Heart left ventricle (tissue), 16 donors: ENCODE measurements at regions not wholly inside any gene's neighbourhood (a gene's known extent, or its start where the extent isn't known, plus 50 kb on each side); places are given as distances from the start of the nearest gene placed in this dataset.

ENCODE experiments used
- ATAC-seq, 4 donors: fragments of 200-7000 bp; cut with Tn5 transposase; one replicate each; pipeline ENCODE4 v1.9.1; 2020 to 2022; ENCODE audit warnings: moderate library complexity in 4 of 4, mild to moderate bottlenecking in 3 of 4, moderate number of reproducible peaks in 1 of 4
- DNase-seq, 5 donors: peaks; one replicate each; pipeline ENCODE4 v3.0.0-alpha.2; 2020
- H3K27ac ChIP-seq, 12 donors: fragments of 200-600 bp; sonication (generic) in 4 of 12; one replicate each; pipeline versions ENCODE4 v1.5.0 to v1.8.0; 2016 to 2022; ENCODE audit warnings: mild to moderate bottlenecking in 2 of 12
- H3K27me3 ChIP-seq, 9 donors: fragments of 200-600 bp; sonication (generic) in 2 of 9; one replicate each; pipeline versions ENCODE4 v1.5.1 to v1.8.0; 2016 to 2022; ENCODE audit warnings: mild to moderate bottlenecking in 3 of 9
- H3K36me3 ChIP-seq, 9 donors: fragments of 200-600 bp; sonication (generic) in 2 of 9; one replicate each; pipeline versions ENCODE4 v1.5.0 to v1.8.0; 2018 to 2022; ENCODE audit warnings: mild to moderate bottlenecking in 2 of 9
- H3K4me1 ChIP-seq, 12 donors: fragments of 200-600 bp; sonication (generic) in 4 of 12; one replicate each; pipeline versions ENCODE4 v1.5.0 to v1.8.0; 2016 to 2022; ENCODE audit warnings: mild to moderate bottlenecking in 3 of 12
- H3K4me3 ChIP-seq, 12 donors: fragments of 200-600 bp; sonication (generic) in 4 of 12; one replicate each; pipeline versions ENCODE4 v1.5.0 to v1.8.0; 2017 to 2022; ENCODE audit warnings: mild to moderate bottlenecking in 9 of 12, moderate library complexity in 4 of 12
- H3K9me3 ChIP-seq, 12 donors: fragments of 200-600 bp; sonication (generic) in 4 of 12; one replicate each; pipeline versions ENCODE4 v1.5.0 to v1.8.0; 2016 to 2022; ENCODE audit warnings: mild to moderate bottlenecking in 1 of 12
- CTCF ChIP-seq, 12 donors: fragments of 200-600 bp; sonication (generic) in 4 of 12; IDR thresholded peaks; one replicate each; pipeline versions ENCODE4 v1.5.0 to v1.8.0; 2018 to 2022; ENCODE audit warnings: antibody characterized with exemption in 12 of 12, mild to moderate bottlenecking in 5 of 12
- POLR2A ChIP-seq, 2 donors: fragments of 450-650 bp; IDR thresholded peaks; one replicate each; pipeline ENCODE4 v1.6.1; 2017; ENCODE audit warnings: antibody characterized with exemption in 2 of 2, mild to moderate bottlenecking in 2 of 2, moderate library complexity in 2 of 2
- WGBS, 4 donors: extraction: QIAGEN DNeasy Blood & Tissue Kit in 2 of 4; methylation state at CpG; one replicate each; pipeline versions ENCODE4 v1.1.5 to v1.1.7; 2013 to 2018; 5-methylcytosine and 5-hydroxymethylcytosine counted together
- intact Hi-C, 10 donors: fragments of 100-400 bp; cut with DNase I; formaldehyde crosslinking; loops; one replicate each; pipeline versions ENCODE4 v1.11.1 to v1.14.2; 2022
- donor health status: ischemic (EF 13 %, LVEDD 7.1; RV severe dilation, severe dysfunction).
- donor health status: healthy with polysubstance abuse.
- donor health status: DM: no; HTN: yes; CAD: no.
- donor health status: DM: no; HTN: no; CAD: no.
- donor health status: ischemic (EF 25% LVEDD 6.9; RV normal size, moderate dysfunction).
- donor health status: ischemic (EF 25% LVEDD 5.7; RV mildly dilated, moderate dysfunction).
- donor health status: healthy.
- donor health status: DM: yes; HTN: yes; CAD: no.
- donor health status: ischemic (EF 35%, LVEDD 5.7; RV mildly dilated, moderate dysfunction).
- donor health status: nonischemic (EF 11% LVEDD 7.7; RV severe dilation, severe dysfunction).
- donor health status: DM: yes; HTN: yes; CAD: no.
- donor health status: PGD.
- donor health status: ischemic (EF 29% LVEDD 5.4; RV normal size, mild dysfunction).
- donor health status: nonischemic (EF 23%, LVEDD 6.1; RV moderate dilation, normal function).

GRCh38 chr5:159640446-159640845, 275.8 kb upstream of the ADRA1B start:
- 81 to 92% (median 84%) methylated on average over 5 of the region's 5 CpGs for WGBS, 4 donors
- TF ChIP-seq POLR2A (IDR thresholded peaks at IDR 0.05) = no peak
- no peak for TF ChIP-seq CTCF (IDR thresholded peaks at IDR 0.05)
- Histone ChIP-seq H3K9me3 (peaks cover 0 to 5% (median 0%) of the 10 kb centered on the region in 12 donors), H3K27ac (no peak overlapping the region), H3K4me3 (no peak overlapping the region), H3K27me3 (no peaks in the 10 kb centered on the region), H3K4me1 (peaks cover 0 to 19% (median 0%) of the 10 kb centered on the region in 12 donors), H3K36me3 (no peaks in the 10 kb centered on the region)
- DNase-seq (no peak), ATAC-seq (no peak)
- intact Hi-C loops = loop anchor here in 3 of 10 donors (5.0 to 10.0 kb wide), 2 partner anchors 33 to 274 kb away; partner anchors contain the start of gene ADRA1B (in 1 of the 3)

GRCh38 chr5:159640921-159641320, 275.4 kb upstream of the ADRA1B start:
- TF ChIP-seq CTCF (IDR thresholded peaks at IDR 0.05) (no peak), POLR2A (IDR thresholded peaks at IDR 0.05) (no peak)
- 91 to 95% (median 94%) methylated on average over 5 of the region's 5 CpGs for WGBS, 4 donors
- no peak overlapping the region for H3K27ac ChIP-seq
- DNase-seq = no peak
- intact Hi-C loops = loop anchor here in 3 of 10 donors (5.0 to 10.0 kb wide), 2 partner anchors 34 to 274 kb away; partner anchors contain the start of gene ADRA1B (in 1 of the 3)
- H3K9me3 ChIP-seq = peaks cover 0 to 5% (median 0%) of the 10 kb centered on the region in 12 donors
- no peak for ATAC-seq
- no peaks in the 10 kb centered on the region for H3K36me3 ChIP-seq
- no peak overlapping the region for H3K4me3 ChIP-seq
- H3K4me1 ChIP-seq = peaks cover 0 to 19% (median 0%) of the 10 kb centered on the region in 12 donors
- no peaks in the 10 kb centered on the region for H3K27me3 ChIP-seq

GRCh38 chr5:159641371-159642039, 274.8 kb upstream of the ADRA1B start:
- peaks cover 0 to 5% (median 0%) of the 10 kb centered on the region in 12 donors for H3K9me3 ChIP-seq
- H3K36me3 ChIP-seq = no peaks in the 10 kb centered on the region
- no peaks in the 10 kb centered on the region for H3K27me3 ChIP-seq
- 62 to 72% (median 65%) methylated on average over 7 of the region's 7 CpGs for WGBS, 4 donors
- H3K4me3 ChIP-seq = no peak overlapping the region
- TF ChIP-seq CTCF (IDR thresholded peaks at IDR 0.05) (no peak), POLR2A (IDR thresholded peaks at IDR 0.05) (no peak)
- intact Hi-C loops = loop anchor here in 3 of 10 donors (5.0 to 10.0 kb wide), 2 partner anchors 34 to 273 kb away; partner anchors contain the start of gene ADRA1B (in 1 of the 3)
- DNase-seq = peak in 4 of 5 donors; percentile 16 to 69 (median 43)
- H3K4me1 ChIP-seq = peaks cover 0 to 19% (median 0%) of the 10 kb centered on the region in 12 donors
- ATAC-seq = peak; percentile 34 to 78 (median 75)
- H3K27ac ChIP-seq = no peak overlapping the region

GRCh38 chr5:159642379-159642778, 273.9 kb upstream of the ADRA1B start:
- H3K4me3 ChIP-seq = no peak overlapping the region
- intact Hi-C loops = loop anchor here in 3 of 10 donors (5.0 to 10.0 kb wide), 2 partner anchors 35 to 272 kb away; partner anchors contain the start of gene ADRA1B (in 1 of the 3)
- H3K27ac ChIP-seq = no peak overlapping the region
- TF ChIP-seq POLR2A (IDR thresholded peaks at IDR 0.05) = no peak
- no peak for TF ChIP-seq CTCF (IDR thresholded peaks at IDR 0.05)
- WGBS, 4 donors = 87 to 95% (median 91%) methylated on average over 2 of the region's 2 CpGs
- H3K27me3 ChIP-seq = no peaks in the 10 kb centered on the region
- no peaks in the 10 kb centered on the region for H3K36me3 ChIP-seq
- DNase-seq = no peak
- no peak for ATAC-seq
- peaks cover 0 to 1% (median 0%) of the 10 kb centered on the region in 12 donors for H3K9me3 ChIP-seq
- H3K4me1 ChIP-seq = peaks cover 0 to 19% (median 0%) of the 10 kb centered on the region in 12 donors
